ENCODE measurements at regions not wholly inside any gene's neighbourhood (a gene's known extent, or its start where the extent isn't known, plus 50 kb on each side); places are given as distances from the start of the nearest gene placed in this dataset.

- H3K79me2 ChIP-seq (ENCODE audit: insufficient read depth, low read length): no peaks in the 10 kb centered on the region
- no peak for DNase-seq (ENCODE audit: insufficient read length, low spot score, missing footprints)
- H3K4me1 ChIP-seq (ENCODE audit: insufficient read depth, low read length): no peaks in the 10 kb centered on the region
- no peak for TF ChIP-seq CTCF (IDR thresholded peaks at IDR 0.05; ENCODE audit: extremely low read depth, low read depth, low read length)
- no peaks in the 10 kb centered on the region for H3K36me3 ChIP-seq (ENCODE audit: insufficient read depth, low read length)
- peaks cover 6% of the 10 kb centered on the region for H3K27me3 ChIP-seq (ENCODE audit: insufficient read depth, low read length)
- no peak overlapping the region for H3K4me3 ChIP-seq (ENCODE audit: insufficient read depth, low read length)
- H4K20me1 ChIP-seq (ENCODE audit: insufficient read depth, low read length): no peaks in the 10 kb centered on the region
- H2AFZ ChIP-seq (ENCODE audit: low read length): no peak overlapping the region
- no peaks in the 10 kb centered on the region for H3K9me3 ChIP-seq (ENCODE audit: low read depth, low read length)
- no peak overlapping the region for H3K4me2 ChIP-seq (ENCODE audit: insufficient read depth, low read length)
- no peak overlapping the region for H3K27ac ChIP-seq (ENCODE audit: low read depth, low read length)
Measured at GRCh38 chr10:2913474-2913873, 153.9 kb upstream of the PFKP start.

- no peak overlapping the region for H3K4me2 ChIP-seq (ENCODE audit: insufficient read depth, low read length)
- no peaks in the 10 kb centered on the region for H4K20me1 ChIP-seq (ENCODE audit: insufficient read depth, low read length)
- H3K27me3 ChIP-seq (ENCODE audit: insufficient read depth, low read length): peaks cover 6% of the 10 kb centered on the region
- H3K79me2 ChIP-seq (ENCODE audit: insufficient read depth, low read length): no peaks in the 10 kb centered on the region
- no peak overlapping the region for H3K4me3 ChIP-seq (ENCODE audit: insufficient read depth, low read length)
- no peaks in the 10 kb centered on the region for H3K36me3 ChIP-seq (ENCODE audit: insufficient read depth, low read length)
- no peaks in the 10 kb centered on the region for H3K9me3 ChIP-seq (ENCODE audit: low read depth, low read length)
- H2AFZ ChIP-seq (ENCODE audit: low read length): no peak overlapping the region
- no peak for TF ChIP-seq CTCF (IDR thresholded peaks at IDR 0.05; ENCODE audit: extremely low read depth, low read depth, low read length)
- no peak for DNase-seq (ENCODE audit: insufficient read length, low spot score, missing footprints)
- H3K4me1 ChIP-seq (ENCODE audit: insufficient read depth, low read length): no peaks in the 10 kb centered on the region
- no peak overlapping the region for H3K27ac ChIP-seq (ENCODE audit: low read depth, low read length)
Measured at GRCh38 chr10:2910656-2911055, 156.7 kb upstream of the PFKP start.

GRCh38 chr10:2909921-2910320, 157.4 kb upstream of the PFKP start:
- H3K36me3 ChIP-seq (ENCODE audit: insufficient read depth, low read length): no peaks in the 10 kb centered on the region
- H3K9me3 ChIP-seq (ENCODE audit: low read depth, low read length): no peaks in the 10 kb centered on the region
- H3K4me3 ChIP-seq (ENCODE audit: insufficient read depth, low read length): no peak overlapping the region
- H3K27ac ChIP-seq (ENCODE audit: low read depth, low read length): no peak overlapping the region
- no peaks in the 10 kb centered on the region for H3K4me1 ChIP-seq (ENCODE audit: insufficient read depth, low read length)
- no peaks in the 10 kb centered on the region for H4K20me1 ChIP-seq (ENCODE audit: insufficient read depth, low read length)
- no peak overlapping the region for H3K4me2 ChIP-seq (ENCODE audit: insufficient read depth, low read length)
- H2AFZ ChIP-seq (ENCODE audit: low read length): no peak overlapping the region
- DNase-seq (ENCODE audit: insufficient read length, low spot score, missing footprints): no peak
- TF ChIP-seq CTCF (IDR thresholded peaks at IDR 0.05; ENCODE audit: extremely low read depth, low read depth, low read length): no peak
- no peaks in the 10 kb centered on the region for H3K79me2 ChIP-seq (ENCODE audit: insufficient read depth, low read length)
- H3K27me3 ChIP-seq (ENCODE audit: insufficient read depth, low read length): peaks cover 6% of the 10 kb centered on the region

- no peaks in the 10 kb centered on the region for H3K9me3 ChIP-seq (ENCODE audit: low read depth, low read length)
- no peaks in the 10 kb centered on the region for H3K79me2 ChIP-seq (ENCODE audit: insufficient read depth, low read length)
- H2AFZ ChIP-seq (ENCODE audit: low read length): no peak overlapping the region
- peak; percentile 9 for DNase-seq (ENCODE audit: insufficient read length, low spot score, missing footprints)
- H3K4me3 ChIP-seq (ENCODE audit: insufficient read depth, low read length): no peak overlapping the region
- peaks cover 3% of the 10 kb centered on the region for H3K27me3 ChIP-seq (ENCODE audit: insufficient read depth, low read length)
- H4K20me1 ChIP-seq (ENCODE audit: insufficient read depth, low read length): no peaks in the 10 kb centered on the region
- H3K4me1 ChIP-seq (ENCODE audit: insufficient read depth, low read length): no peaks in the 10 kb centered on the region
- H3K4me2 ChIP-seq (ENCODE audit: insufficient read depth, low read length): no peak overlapping the region
- TF ChIP-seq CTCF (IDR thresholded peaks at IDR 0.05; ENCODE audit: extremely low read depth, low read depth, low read length): no peak
- no peaks in the 10 kb centered on the region for H3K36me3 ChIP-seq (ENCODE audit: insufficient read depth, low read length)
- H3K27ac ChIP-seq (ENCODE audit: low read depth, low read length): no peak overlapping the region
Measured at GRCh38 chr10:2908851-2909630, 158.3 kb upstream of the PFKP start.

All from osteoblast (primary cell).